Mesendoderm (in vitro differentiated cells): ENCODE measurements at regions not wholly inside any gene's neighbourhood (a gene's known extent, or its start where the extent isn't known, plus 50 kb on each side); places are given as distances from the start of the nearest gene placed in this dataset.
A peak's percentile ranks its signal among the peaks of the same experiment; 100 is the strongest.

ENCODE experiments used
- DNase-seq: peaks from one replicate; pipeline ENCODE4 v3.0.0; 2013
- H2AK5ac ChIP-seq: 2 replicates; pipeline ENCODE4 v1.6.1; 2013; ENCODE audit warnings: low read length, inconsistent platforms
- H2BK120ac ChIP-seq: 2 replicates; pipeline ENCODE4 v1.6.1; 2013; ENCODE audit warnings: low read depth, mild to moderate bottlenecking, low read length, moderate library complexity, mixed read lengths
- H2BK15ac ChIP-seq: replicated peaks from 2 replicates; pipeline ENCODE4 v1.6.1; 2013; ENCODE audit warnings: low read depth, mild to moderate bottlenecking, moderate library complexity
- H2BK5ac ChIP-seq: 2 replicates; pipeline ENCODE4 v1.6.1; 2013; ENCODE audit warnings: low read length, inconsistent platforms
- H3K18ac ChIP-seq: 2 replicates; pipeline ENCODE4 v1.6.1; 2013; ENCODE audit warnings: mild to moderate bottlenecking, low read length, mixed read lengths
- H3K23ac ChIP-seq: one replicate; pipeline ENCODE4 v1.6.1; 2013; ENCODE audit warnings: low read length
- H3K27ac ChIP-seq: 2 replicates; pipeline ENCODE4 v1.5.1; 2013; ENCODE audit warnings: low read depth, mild to moderate bottlenecking, inconsistent platforms, low read length, moderate library complexity
- H3K27me3 ChIP-seq: 2 replicates; pipeline ENCODE4 v1.6.1; 2013; ENCODE audit warnings: low read length, control low read depth, mild to moderate bottlenecking, inconsistent platforms; ENCODE audit not compliant: insufficient read depth, poor library complexity
- H3K36me3 ChIP-seq: 2 replicates; pipeline ENCODE4 v1.6.1; 2013; ENCODE audit warnings: low read length, inconsistent platforms; ENCODE audit not compliant: control insufficient read depth, insufficient read depth
- H3K4ac ChIP-seq: one replicate; pipeline ENCODE4 v1.6.1; 2013; ENCODE audit warnings: low read depth, mild to moderate bottlenecking, low read length, moderate library complexity
- H3K4me1 ChIP-seq: 2 replicates; pipeline ENCODE4 v1.6.1; 2013; ENCODE audit warnings: low read depth, low read length, inconsistent platforms; ENCODE audit not compliant: control insufficient read depth
- H3K4me2 ChIP-seq: 2 replicates; pipeline ENCODE4 v1.6.1; 2013; ENCODE audit warnings: low read length
- H3K4me3 ChIP-seq: 2 replicates; pipeline ENCODE4 v1.5.1; 2013; ENCODE audit warnings: mild to moderate bottlenecking, low read length
- H3K56ac ChIP-seq: one replicate; pipeline ENCODE4 v1.6.1; 2013; ENCODE audit warnings: low read length
- H3K79me1 ChIP-seq: 2 replicates; pipeline ENCODE4 v1.6.1; 2013; ENCODE audit warnings: low read length, inconsistent platforms
- H3K79me2 ChIP-seq: 2 replicates; pipeline ENCODE4 v1.6.1; 2013; ENCODE audit warnings: mild to moderate bottlenecking, low read length; ENCODE audit not compliant: control insufficient read depth, insufficient read depth
- H3K9ac ChIP-seq: 2 replicates; pipeline ENCODE4 v1.6.1; 2013; ENCODE audit warnings: low read length, inconsistent platforms
- H4K5ac ChIP-seq: one replicate; pipeline ENCODE4 v1.6.1; 2013; ENCODE audit warnings: low read length
- H4K8ac ChIP-seq: one replicate; pipeline ENCODE4 v1.6.1; 2013; ENCODE audit warnings: low read depth, mild to moderate bottlenecking, control low read depth, low read length, moderate library complexity
- WGBS: extraction: QIAGEN DNeasy Blood & Tissue Kit; methylation state at CpG from one replicate; pipeline ENCODE4 v1.1.7; 2013; ENCODE audit warnings: low lambda C conversion rate, missing lambda C conversion rate; ENCODE audit not compliant: insufficient coverage; ENCODE audit errors: extremely low coverage; 5-methylcytosine and 5-hydroxymethylcytosine counted together

GRCh38 chr6:24054388-24054787 is 71.6 kb upstream of the NRSN1 start:
- no peak overlapping the region for H3K27ac ChIP-seq
- no peak overlapping the region for H2BK120ac ChIP-seq
- H3K4me1 ChIP-seq, result no peaks in the 10 kb centered on the region
- H3K4me2 ChIP-seq, result no peak overlapping the region
- H3K79me2 ChIP-seq, result no peaks in the 10 kb centered on the region
- no peak overlapping the region for H3K4me3 ChIP-seq
- H2AK5ac ChIP-seq, result no peak overlapping the region
- no peak overlapping the region for H4K5ac ChIP-seq
- no peak overlapping the region for H2BK15ac ChIP-seq
- DNase-seq, result peak; percentile 61
- no peak overlapping the region for H3K56ac ChIP-seq
- no peak overlapping the region for H3K23ac ChIP-seq
- H4K8ac ChIP-seq, result no peak overlapping the region
- no peak overlapping the region for H3K9ac ChIP-seq
- no peaks in the 10 kb centered on the region for H3K79me1 ChIP-seq
- no peak overlapping the region for H2BK5ac ChIP-seq
- H3K18ac ChIP-seq, result no peak overlapping the region
- no peak overlapping the region for H3K4ac ChIP-seq
- no CpG with 5 or more reads among the region's 3 CpGs for WGBS
- no peaks in the 10 kb centered on the region for H3K36me3 ChIP-seq
- H3K27me3 ChIP-seq, result no peaks in the 10 kb centered on the region

- Histone ChIP-seq H3K23ac (no peak overlapping the region), H3K4me1 (no peaks in the 10 kb centered on the region), H3K27me3 (no peaks in the 10 kb centered on the region), H2AK5ac (no peak overlapping the region), H3K18ac (no peak overlapping the region), H3K4ac (no peak overlapping the region), H3K56ac (no peak overlapping the region), H3K4me2 (no peak overlapping the region), H2BK15ac (no peak overlapping the region), H3K4me3 (no peak overlapping the region), H4K5ac (no peak overlapping the region), H3K79me2 (no peaks in the 10 kb centered on the region), H4K8ac (no peak overlapping the region), H3K79me1 (no peaks in the 10 kb centered on the region), H3K36me3 (no peaks in the 10 kb centered on the region), H2BK5ac (no peak overlapping the region), H3K27ac (no peak overlapping the region), H2BK120ac (no peak overlapping the region), H3K9ac (no peak overlapping the region)
- WGBS, result no CpG with 5 or more reads among the region's 4 CpGs
- DNase-seq, result no peak
Observed at GRCh38 chr6:24056567-24056966, 69.4 kb upstream of the NRSN1 start.

- Histone ChIP-seq H3K27me3 (no peaks in the 10 kb centered on the region), H3K4ac (no peak overlapping the region), H3K9ac (no peak overlapping the region), H3K4me1 (no peaks in the 10 kb centered on the region), H3K4me2 (no peak overlapping the region), H2BK15ac (no peak overlapping the region), H3K79me2 (no peaks in the 10 kb centered on the region), H3K36me3 (no peaks in the 10 kb centered on the region), H3K79me1 (no peaks in the 10 kb centered on the region), H4K5ac (no peak overlapping the region), H2BK120ac (no peak overlapping the region), H3K4me3 (no peak overlapping the region), H2BK5ac (no peak overlapping the region), H2AK5ac (no peak overlapping the region), H3K56ac (no peak overlapping the region), H4K8ac (no peak overlapping the region), H3K23ac (no peak overlapping the region), H3K27ac (no peak overlapping the region), H3K18ac (no peak overlapping the region)
- WGBS, result no CpG with 5 or more reads among the region's 3 CpGs
- no peak for DNase-seq
Observed at GRCh38 chr6:24057030-24057429, 69.0 kb upstream of the NRSN1 start.

- Histone ChIP-seq H3K79me1 (no peaks in the 10 kb centered on the region), H3K23ac (no peak overlapping the region), H3K56ac (no peak overlapping the region), H3K4ac (no peak overlapping the region), H3K79me2 (no peaks in the 10 kb centered on the region), H3K27me3 (no peaks in the 10 kb centered on the region), H3K4me1 (no peaks in the 10 kb centered on the region), H2BK120ac (no peak overlapping the region), H3K4me3 (no peak overlapping the region), H4K8ac (no peak overlapping the region), H3K36me3 (no peaks in the 10 kb centered on the region), H3K18ac (no peak overlapping the region), H2BK5ac (no peak overlapping the region), H3K9ac (no peak overlapping the region), H3K27ac (no peak overlapping the region), H2AK5ac (no peak overlapping the region), H4K5ac (no peak overlapping the region), H2BK15ac (no peak overlapping the region), H3K4me2 (no peak overlapping the region)
- no CpG with 5 or more reads among the region's 2 CpGs for WGBS
- DNase-seq, result no peak
Observed at GRCh38 chr6:24060982-24061754, 64.8 kb upstream of the NRSN1 start.

- no CpG with 5 or more reads among the region's 1 CpG for WGBS
- H3K27ac ChIP-seq, result no peak overlapping the region
Observed at GRCh38 chr6:24064106-24064505, 61.9 kb upstream of the NRSN1 start.

GRCh38 chr6:24064832-24065231 is 61.2 kb upstream of the NRSN1 start:
- H3K18ac ChIP-seq, result no peak overlapping the region
- H2BK15ac ChIP-seq, result no peak overlapping the region
- H3K4me2 ChIP-seq, result no peak overlapping the region
- H2AK5ac ChIP-seq, result no peak overlapping the region
- H3K4me1 ChIP-seq, result no peaks in the 10 kb centered on the region
- no peaks in the 10 kb centered on the region for H3K79me1 ChIP-seq
- no peak overlapping the region for H3K4me3 ChIP-seq
- no peak overlapping the region for H2BK120ac ChIP-seq
- no peaks in the 10 kb centered on the region for H3K79me2 ChIP-seq
- no peak for DNase-seq
- no peak overlapping the region for H2BK5ac ChIP-seq
- H3K56ac ChIP-seq, result no peak overlapping the region
- no peak overlapping the region for H4K5ac ChIP-seq
- H4K8ac ChIP-seq, result no peak overlapping the region
- no peak overlapping the region for H3K27ac ChIP-seq
- no CpG with 5 or more reads among the region's 1 CpG for WGBS
- no peaks in the 10 kb centered on the region for H3K27me3 ChIP-seq
- no peak overlapping the region for H3K4ac ChIP-seq
- H3K23ac ChIP-seq, result no peak overlapping the region
- no peaks in the 10 kb centered on the region for H3K36me3 ChIP-seq
- H3K9ac ChIP-seq, result no peak overlapping the region

More at GRCh38 chr6:24064106-24064505, 61.9 kb upstream of the NRSN1 start:
- Histone ChIP-seq H3K4me3 (no peak overlapping the region), H4K5ac (no peak overlapping the region), H3K23ac (no peak overlapping the region), H3K56ac (no peak overlapping the region), H2BK120ac (no peak overlapping the region), H3K4ac (no peak overlapping the region), H2BK5ac (no peak overlapping the region), H3K4me2 (no peak overlapping the region), H2BK15ac (no peak overlapping the region), H3K18ac (no peak overlapping the region), H3K27me3 (no peaks in the 10 kb centered on the region), H4K8ac (no peak overlapping the region), H3K9ac (no peak overlapping the region), H3K4me1 (no peaks in the 10 kb centered on the region), H3K36me3 (no peaks in the 10 kb centered on the region), H3K79me1 (no peaks in the 10 kb centered on the region), H2AK5ac (no peak overlapping the region), H3K79me2 (no peaks in the 10 kb centered on the region)
- peak; percentile 37 for DNase-seq
